Esophagus squamous epithelium (tissue), 5 donors: ENCODE measurements at regions not wholly inside any gene's neighbourhood (a gene's known extent, or its start where the extent isn't known, plus 50 kb on each side); places are given as distances from the start of the nearest gene placed in this dataset.

Experiments used
- DNase-seq: peaks from one replicate; lab custom pipeline; 2025; lab: John Stamatoyannopoulos, UW
- H3K27ac ChIP-seq, 4 donors: fragments of 200-600 bp; sonication (generic); one replicate each; pipeline ENCODE4 v1.5.1; 2016 to 2019; ENCODE audit warnings: mild to moderate bottlenecking in 1 of 4
- H3K27me3 ChIP-seq, 4 donors: fragments of 200-600 bp; sonication (generic); 1 replicate in 3 of 4; 2 replicates in 1 of 4; pipeline versions ENCODE4 v1.5.1 to v1.6.0; 2017 to 2021; ENCODE audit warnings: antibody characterized with exemption in 1 of 4
- H3K36me3 ChIP-seq, 3 donors: fragments of 200-600 bp; sonication (generic); one replicate each; pipeline ENCODE4 v1.5.1; 2016 to 2019
- H3K4me1 ChIP-seq, 3 donors: fragments of 200-600 bp; sonication (generic); one replicate each; pipeline ENCODE4 v1.5.1; 2017 to 2019
- H3K4me3 ChIP-seq, 4 donors: fragments of 200-600 bp; sonication (generic); 1 replicate in 3 of 4; 2 replicates in 1 of 4; pipeline ENCODE4 v1.5.1; 2016 to 2019; ENCODE audit warnings: mild to moderate bottlenecking in 2 of 4, moderate library complexity in 1 of 4
- H3K9me3 ChIP-seq, 3 donors: fragments of 200-600 bp; sonication (generic); one replicate each; pipeline ENCODE4 v1.5.1; 2016 to 2019
- CTCF ChIP-seq, 6 experiments: fragments of 450-650 bp in 4 of 6; fragments of 200-600 bp in 2 of 6; sonication (generic) in 2 of 6; IDR thresholded peaks; one replicate each; pipeline ENCODE4 v1.5.1; 2016 to 2019; ENCODE audit warnings: antibody characterized with exemption in 6 of 6, mild to moderate bottlenecking in 4 of 6, moderate library complexity in 4 of 6
- POLR2A ChIP-seq, 4 donors: fragments of 450-650 bp; IDR thresholded peaks; one replicate each; pipeline ENCODE4 v1.6.1; 2017; ENCODE audit warnings: antibody characterized with exemption in 4 of 4, mild to moderate bottlenecking in 4 of 4, moderate library complexity in 3 of 4
- WGBS, 2 donors: methylation state at CpG; one replicate each; pipeline ENCODE4 v1.1.5; 2018; 5-methylcytosine and 5-hydroxymethylcytosine counted together
- intact Hi-C: fragments of 100-400 bp; cut with DNase I; formaldehyde crosslinking; loops from one replicate; pipeline ENCODE4 v1.15.0; 2022
- donor health status: DM: yes; HTN: yes; CAD: no.

GRCh38 chr22:25358421-25359170, 139.2 kb downstream of the CRYBB2 start:
- Histone ChIP-seq H3K4me1 (peaks cover 0 to 15% (median 0%) of the 10 kb centered on the region in 3 donors), H3K4me3 (no peak overlapping the region), H3K27ac (no peak overlapping the region), H3K36me3 (peaks cover 12 to 68% (median 17%) of the 10 kb centered on the region in 3 donors), H3K9me3 (no peaks in the 10 kb centered on the region), H3K27me3 (no peaks in the 10 kb centered on the region)
- DNase-seq, result no peak
- TF ChIP-seq POLR2A (IDR thresholded peaks at IDR 0.05), result no peak
- no peak for TF ChIP-seq CTCF (IDR thresholded peaks at IDR 0.05)
- intact Hi-C loops, result no loop called here
- WGBS, 2 donors, result 81 to 93% methylated on average over 5 to 8 of the region's 15 CpGs

- 92 to 100% methylated on average over 5 to 11 of the region's 26 CpGs for WGBS, 2 donors
- Histone ChIP-seq H3K27ac (no peak overlapping the region), H3K4me1 (peaks cover 0 to 24% (median 6%) of the 10 kb centered on the region in 3 donors), H3K27me3 (no peaks in the 10 kb centered on the region), H3K4me3 (no peak overlapping the region), H3K36me3 (peaks cover under 1 to 56% (median 6%) of the 10 kb centered on the region in 3 donors), H3K9me3 (no peaks in the 10 kb centered on the region)
- intact Hi-C loops, result loop anchor here (10.0 kb wide), 1 partner anchor 85 kb away; no protein-coding TSS in a partner anchor
- TF ChIP-seq POLR2A (IDR thresholded peaks at IDR 0.05) (no peak), CTCF (IDR thresholded peaks at IDR 0.05) (no peak)
- no peak for DNase-seq
Measured at GRCh38 chr22:25359601-25360261, 140.3 kb downstream of the CRYBB2 start.

- DNase-seq, result no peak
- Histone ChIP-seq H3K27ac (no peak overlapping the region), H3K36me3 (peaks cover 0 to 49% (median 5%) of the 10 kb centered on the region in 3 donors), H3K27me3 (no peaks in the 10 kb centered on the region), H3K9me3 (no peaks in the 10 kb centered on the region), H3K4me3 (no peak overlapping the region), H3K4me1 (peaks cover 0 to 31% (median 11%) of the 10 kb centered on the region in 3 donors)
- intact Hi-C loops, result loop anchor here (10.0 kb wide), 1 partner anchor 84 kb away; no protein-coding TSS in a partner anchor
- whole genome bisulfite sequencing, 2 donors, result 83 to 100% methylated on average over 1 to 4 of the region's 12 CpGs
- no peak for TF ChIP-seq CTCF (IDR thresholded peaks at IDR 0.05)
- no peak for TF ChIP-seq POLR2A (IDR thresholded peaks at IDR 0.05)
Measured at GRCh38 chr22:25360411-25360810, 141.0 kb downstream of the CRYBB2 start.

GRCh38 chr22:25360891-25361645, 141.6 kb downstream of the CRYBB2 start:
- no peak for TF ChIP-seq POLR2A (IDR thresholded peaks at IDR 0.05)
- TF ChIP-seq CTCF (IDR thresholded peaks at IDR 0.05), result no peak
- Histone ChIP-seq H3K27me3 (no peaks in the 10 kb centered on the region), H3K9me3 (no peaks in the 10 kb centered on the region), H3K4me3 (no peak overlapping the region), H3K27ac (no peak overlapping the region), H3K36me3 (peaks cover 0 to 43% (median 5%) of the 10 kb centered on the region in 3 donors), H3K4me1 (peaks cover 0 to 38% (median 11%) of the 10 kb centered on the region in 3 donors)
- 86 to 99% methylated on average over 1 to 8 of the region's 15 CpGs for WGBS, 2 donors
- intact Hi-C loops, result loop anchor here (10.0 kb wide), 1 partner anchor 84 kb away; no protein-coding TSS in a partner anchor
- no peak for DNase-seq
